Bronchial epithelial cell (primary cell): ENCODE measurements at regions not wholly inside any gene's neighbourhood (a gene's known extent, or its start where the extent isn't known, plus 50 kb on each side); places are given as distances from the start of the nearest gene placed in this dataset.

Experiments
- DNase-seq: peaks from one replicate; pipeline ENCODE4 v3.0.0-alpha.2; 2010; ENCODE audit warnings: low read depth
- FAIRE-seq: peaks from 2 replicates; lab custom pipeline; 2011; peaks lifted over from hg19 to GRCh38; lab: Jason Lieb, UNC
- H3K27me3 ChIP-seq: 2 replicates; pipeline ENCODE4 v1.5.1; 2011; ENCODE audit warnings: low read length; ENCODE audit not compliant: control insufficient read depth, insufficient read depth
- H3K36me3 ChIP-seq: 2 replicates; pipeline ENCODE4 v1.5.1; 2011; ENCODE audit warnings: low read length; ENCODE audit not compliant: control insufficient read depth, insufficient read depth
- H3K4me3 ChIP-seq: 2 replicates; pipeline ENCODE4 v1.5.1; 2011; ENCODE audit warnings: mild to moderate bottlenecking, low read depth, low read length, control low read depth
- CTCF ChIP-seq: IDR thresholded peaks from 2 replicates; pipeline ENCODE4 v1.5.1; 2011; ENCODE audit warnings: mild to moderate bottlenecking, moderate library complexity, low read length, control low read depth, inconsistent platforms; ENCODE audit not compliant: insufficient read depth, severe bottlenecking

DNA sequence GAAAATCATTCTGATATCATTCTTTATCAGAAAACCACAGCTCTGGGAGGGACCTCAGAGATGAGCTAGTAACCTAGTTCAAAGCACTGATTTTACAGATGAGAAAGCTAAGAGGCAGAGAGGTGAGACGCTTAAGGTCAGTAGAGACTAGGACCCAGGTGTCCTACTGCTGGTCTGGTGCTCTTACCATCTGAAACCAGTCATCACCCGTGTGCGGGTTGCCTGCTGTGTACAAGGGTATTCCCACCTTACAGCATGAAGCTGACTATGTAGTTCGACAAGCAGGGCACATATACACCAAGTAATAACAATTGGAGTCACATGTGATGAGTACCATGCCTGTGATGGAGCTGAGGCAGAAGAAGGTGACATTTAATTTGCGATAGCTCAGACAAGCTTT lies 133.7 kb downstream of the ADAMTS15 start:
- DNase-seq (no peak), FAIRE-seq (peak; percentile 83)
- H3K4me3 ChIP-seq, result no peak overlapping the region
- TF ChIP-seq CTCF, result no peak
- H3K36me3 ChIP-seq, result no peaks in the 10 kb centered on the region
- H3K27me3 ChIP-seq, result no peaks in the 10 kb centered on the region

GRCh38 chr11:130582981-130583380 lies 134.5 kb downstream of the ADAMTS15 start:
- DNase-seq, result no peak
- FAIRE-seq, result no peak
- H3K27me3 ChIP-seq, result no peaks in the 10 kb centered on the region
- no peak for TF ChIP-seq CTCF
- H3K36me3 ChIP-seq, result no peaks in the 10 kb centered on the region
- no peak overlapping the region for H3K4me3 ChIP-seq

DNA sequence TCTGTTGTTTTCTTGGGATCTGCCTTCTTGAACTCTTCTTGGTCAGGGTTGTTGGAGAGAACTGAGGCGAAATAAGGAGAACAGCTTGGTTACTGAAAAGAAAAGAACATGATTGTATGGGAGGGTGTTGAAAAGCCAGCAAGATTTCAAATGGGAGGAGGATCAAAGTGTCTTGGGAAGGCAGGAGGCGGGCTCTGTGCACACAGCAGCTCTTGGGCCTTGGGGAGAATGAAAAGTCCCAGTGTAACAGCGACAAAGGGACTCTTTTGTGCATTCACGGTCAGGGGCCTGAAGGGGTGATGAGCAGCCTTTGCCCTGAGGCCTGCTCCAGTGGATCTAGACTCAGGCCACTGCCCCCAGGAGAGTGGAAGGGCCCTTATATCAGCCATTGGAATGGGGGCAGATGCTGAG lies 135.4 kb downstream of the ADAMTS15 start:
- Histone ChIP-seq H3K27me3 (no peaks in the 10 kb centered on the region), H3K4me3 (no peak overlapping the region), H3K36me3 (no peaks in the 10 kb centered on the region)
- TF ChIP-seq CTCF, result no peak
- DNase-seq, result no peak
- FAIRE-seq, result no peak

DNA sequence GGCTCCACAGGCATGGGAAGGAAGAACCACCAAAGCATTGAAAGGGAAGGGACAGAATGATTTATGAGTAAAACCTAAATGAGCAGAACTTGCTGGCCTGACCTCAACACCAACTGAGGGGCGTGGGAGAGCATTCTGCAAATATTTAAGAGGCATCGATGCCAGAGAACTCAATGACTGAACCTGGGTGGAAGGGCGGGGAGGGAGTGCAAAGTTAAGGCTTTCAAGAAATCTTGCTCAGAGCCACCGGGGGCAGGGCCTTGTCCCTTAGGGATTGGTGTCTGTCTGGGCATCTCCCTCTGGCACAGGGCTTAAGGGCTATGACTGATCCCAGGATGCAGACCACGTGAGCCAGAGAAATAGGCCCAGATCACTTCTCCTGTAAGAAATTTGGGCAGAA lies 137.1 kb downstream of the ADAMTS15 start:
- TF ChIP-seq CTCF, result no peak
- FAIRE-seq (no peak), DNase-seq (peak; percentile 49)
- no peaks in the 10 kb centered on the region for H3K36me3 ChIP-seq
- no peaks in the 10 kb centered on the region for H3K27me3 ChIP-seq
- H3K4me3 ChIP-seq, result no peak overlapping the region

DNA sequence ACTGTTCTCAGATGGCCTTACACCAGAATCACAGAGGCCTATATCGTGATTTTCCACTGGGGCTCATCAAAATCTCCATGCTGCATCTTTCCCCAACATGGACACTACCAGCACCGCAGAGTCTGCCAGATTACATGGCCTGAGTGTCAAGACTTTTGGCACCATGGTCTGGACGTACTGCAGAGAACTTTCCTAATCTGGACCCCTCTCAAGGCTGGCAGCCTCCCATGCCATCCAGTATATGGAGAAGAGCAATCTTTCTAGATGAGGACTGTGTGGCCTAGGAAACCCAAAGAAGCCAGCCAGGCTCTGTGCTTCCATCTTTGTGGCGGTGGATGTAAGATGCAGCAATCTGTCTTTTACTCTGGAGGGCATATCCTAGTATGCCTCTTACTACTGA lies 139.2 kb downstream of the ADAMTS15 start:
- Histone ChIP-seq H3K4me3 (no peak overlapping the region), H3K36me3 (no peaks in the 10 kb centered on the region), H3K27me3 (no peaks in the 10 kb centered on the region)
- no peak for TF ChIP-seq CTCF
- FAIRE-seq (no peak), DNase-seq (no peak)

- Histone ChIP-seq H3K4me3 (no peak overlapping the region), H3K27me3 (no peaks in the 10 kb centered on the region), H3K36me3 (no peaks in the 10 kb centered on the region)
- TF ChIP-seq CTCF, result no peak
- DNase-seq (peak; percentile 26), FAIRE-seq (peak; percentile 7)
Measured at GRCh38 chr11:130588471-130588870, 140.0 kb downstream of the ADAMTS15 start.
